B cell (primary cell): ENCODE measurements at regions not wholly inside any gene's neighbourhood (a gene's known extent, or its start where the extent isn't known, plus 50 kb on each side); places are given as distances from the start of the nearest gene placed in this dataset.

Experiments
- EZH2 ChIP-seq: IDR thresholded peaks from 2 replicates; pipeline ENCODE4 v1.6.1; 2012; ENCODE audit warnings: borderline replicate concordance, low read depth, mild to moderate bottlenecking, moderate library complexity, low read length; ENCODE audit not compliant: insufficient read depth, poor library complexity, severe bottlenecking
- TF ChIP-seq, protein P1 (sequence below): fragments of 200-600 bp; IDR thresholded peaks from one replicate; pipeline ENCODE4 v1.8.0; 2022; ENCODE audit warnings: antibody characterized with exemption, mild to moderate bottlenecking

DNA sequence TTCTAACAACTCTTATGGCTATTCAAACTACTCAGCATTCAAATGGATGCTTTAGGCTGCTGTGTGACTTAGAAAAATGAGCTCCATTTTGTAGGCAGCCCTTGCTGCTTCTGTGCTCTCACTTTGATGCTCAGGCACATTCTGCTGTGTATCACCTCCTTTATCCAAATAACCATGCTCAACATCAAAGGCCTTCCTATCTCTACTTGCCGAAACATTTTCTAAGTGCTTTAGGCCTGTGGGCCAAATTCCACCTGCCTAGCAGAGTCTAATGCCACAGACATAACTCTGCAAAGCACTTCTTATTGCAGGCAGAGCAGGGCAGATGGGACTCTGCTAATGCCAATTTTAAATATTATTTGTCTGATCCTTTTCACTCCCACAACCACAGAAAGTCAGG is 397.4 kb downstream of the RND3 start:
- TF ChIP-seq, protein P1, sequence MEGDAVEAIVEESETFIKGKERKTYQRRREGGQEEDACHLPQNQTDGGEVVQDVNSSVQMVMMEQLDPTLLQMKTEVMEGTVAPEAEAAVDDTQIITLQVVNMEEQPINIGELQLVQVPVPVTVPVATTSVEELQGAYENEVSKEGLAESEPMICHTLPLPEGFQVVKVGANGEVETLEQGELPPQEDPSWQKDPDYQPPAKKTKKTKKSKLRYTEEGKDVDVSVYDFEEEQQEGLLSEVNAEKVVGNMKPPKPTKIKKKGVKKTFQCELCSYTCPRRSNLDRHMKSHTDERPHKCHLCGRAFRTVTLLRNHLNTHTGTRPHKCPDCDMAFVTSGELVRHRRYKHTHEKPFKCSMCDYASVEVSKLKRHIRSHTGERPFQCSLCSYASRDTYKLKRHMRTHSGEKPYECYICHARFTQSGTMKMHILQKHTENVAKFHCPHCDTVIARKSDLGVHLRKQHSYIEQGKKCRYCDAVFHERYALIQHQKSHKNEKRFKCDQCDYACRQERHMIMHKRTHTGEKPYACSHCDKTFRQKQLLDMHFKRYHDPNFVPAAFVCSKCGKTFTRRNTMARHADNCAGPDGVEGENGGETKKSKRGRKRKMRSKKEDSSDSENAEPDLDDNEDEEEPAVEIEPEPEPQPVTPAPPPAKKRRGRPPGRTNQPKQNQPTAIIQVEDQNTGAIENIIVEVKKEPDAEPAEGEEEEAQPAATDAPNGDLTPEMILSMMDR: no peak
- TF ChIP-seq EZH2: no peak
